ENCODE measurements at regions not wholly inside any gene's neighbourhood (a gene's known extent, or its start where the extent isn't known, plus 50 kb on each side); places are given as distances from the start of the nearest gene placed in this dataset.

GRCh38 chr6:14822679-14823078, 423.2 kb upstream of the JARID2 start:
- TF ChIP-seq CTCF (IDR thresholded peaks at IDR 0.05) = no peak
- no peak for TF ChIP-seq POLR2AphosphoS5 (IDR thresholded peaks at IDR 0.05)
- TF ChIP-seq POLR2A (IDR thresholded peaks at IDR 0.05; ENCODE audit: low read depth) = no peak
